Esophagus squamous epithelium (tissue), 4 donors: ENCODE measurements at regions not wholly inside any gene's neighbourhood (a gene's known extent, or its start where the extent isn't known, plus 50 kb on each side); places are given as distances from the start of the nearest gene placed in this dataset.

ENCODE experiments used
- POLR2A ChIP-seq, 4 donors: fragments of 450-650 bp; IDR thresholded peaks; one replicate each; pipeline ENCODE4 v1.6.1; 2017; ENCODE audit warnings: antibody characterized with exemption in 4 of 4, mild to moderate bottlenecking in 4 of 4, moderate library complexity in 3 of 4
- TF ChIP-seq, protein P1 (sequence below), 6 experiments: fragments of 450-650 bp in 4 of 6; fragments of 200-600 bp in 2 of 6; sonication (generic) in 2 of 6; IDR thresholded peaks; one replicate each; pipeline ENCODE4 v1.5.1; 2016 to 2019; ENCODE audit warnings: antibody characterized with exemption in 6 of 6, mild to moderate bottlenecking in 4 of 6, moderate library complexity in 4 of 6

DNA sequence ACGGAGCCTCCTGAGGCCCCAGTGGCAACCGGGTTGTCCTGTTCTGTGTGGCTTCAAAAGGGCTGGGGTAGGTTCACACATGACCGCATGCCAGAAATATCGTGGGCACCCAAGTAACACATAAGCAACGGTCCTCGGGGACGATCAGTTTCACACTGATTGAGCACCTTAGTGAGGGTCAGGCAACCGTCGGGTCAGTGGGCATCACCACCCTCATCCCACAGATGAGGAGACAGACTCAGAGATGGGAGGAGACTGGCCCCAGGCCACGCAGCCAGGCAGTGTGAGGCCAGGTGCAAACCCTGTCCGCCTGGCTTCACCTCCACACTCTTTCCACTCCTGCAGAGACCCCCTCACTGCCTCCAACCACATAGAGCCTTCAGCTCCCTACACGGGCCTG, 309.8 kb downstream of the MATN1 start:
- TF ChIP-seq POLR2A (IDR thresholded peaks at IDR 0.05): no peak
- TF ChIP-seq, protein P1, sequence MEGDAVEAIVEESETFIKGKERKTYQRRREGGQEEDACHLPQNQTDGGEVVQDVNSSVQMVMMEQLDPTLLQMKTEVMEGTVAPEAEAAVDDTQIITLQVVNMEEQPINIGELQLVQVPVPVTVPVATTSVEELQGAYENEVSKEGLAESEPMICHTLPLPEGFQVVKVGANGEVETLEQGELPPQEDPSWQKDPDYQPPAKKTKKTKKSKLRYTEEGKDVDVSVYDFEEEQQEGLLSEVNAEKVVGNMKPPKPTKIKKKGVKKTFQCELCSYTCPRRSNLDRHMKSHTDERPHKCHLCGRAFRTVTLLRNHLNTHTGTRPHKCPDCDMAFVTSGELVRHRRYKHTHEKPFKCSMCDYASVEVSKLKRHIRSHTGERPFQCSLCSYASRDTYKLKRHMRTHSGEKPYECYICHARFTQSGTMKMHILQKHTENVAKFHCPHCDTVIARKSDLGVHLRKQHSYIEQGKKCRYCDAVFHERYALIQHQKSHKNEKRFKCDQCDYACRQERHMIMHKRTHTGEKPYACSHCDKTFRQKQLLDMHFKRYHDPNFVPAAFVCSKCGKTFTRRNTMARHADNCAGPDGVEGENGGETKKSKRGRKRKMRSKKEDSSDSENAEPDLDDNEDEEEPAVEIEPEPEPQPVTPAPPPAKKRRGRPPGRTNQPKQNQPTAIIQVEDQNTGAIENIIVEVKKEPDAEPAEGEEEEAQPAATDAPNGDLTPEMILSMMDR (IDR thresholded peaks at IDR 0.05): no peak
